Duodenal mucosa (tissue), 2 donors: ENCODE measurements at regions not wholly inside any gene's neighbourhood (a gene's known extent, or its start where the extent isn't known, plus 50 kb on each side); places are given as distances from the start of the nearest gene placed in this dataset.

Source experiments
- H3K27ac ChIP-seq: one replicate; pipeline ENCODE4 v1.7.0; 2013; ENCODE audit warnings: low read depth, low read length
- H3K27me3 ChIP-seq, 2 donors: one replicate each; pipeline ENCODE4 v1.7.0; 2013; ENCODE audit warnings: low read length in 2 of 2, control low read depth in 1 of 2; ENCODE audit not compliant: insufficient read depth in 2 of 2, control insufficient read depth in 1 of 2
- H3K36me3 ChIP-seq, 2 donors: one replicate each; pipeline ENCODE4 v1.7.0; 2013; ENCODE audit warnings: low read length in 2 of 2, control low read depth in 1 of 2; ENCODE audit not compliant: insufficient read depth in 2 of 2, control insufficient read depth in 1 of 2
- H3K4me1 ChIP-seq, 2 donors: one replicate each; pipeline ENCODE4 v1.7.0; 2013; ENCODE audit warnings: low read length in 2 of 2, control low read depth in 1 of 2; ENCODE audit not compliant: insufficient read depth in 2 of 2, control insufficient read depth in 1 of 2
- H3K4me3 ChIP-seq, 2 donors: one replicate each; pipeline ENCODE4 v1.7.0; 2013; ENCODE audit warnings: low read length in 2 of 2, low read depth in 1 of 2
- H3K9ac ChIP-seq, 2 donors: one replicate each; pipeline ENCODE4 v1.7.0; 2013; ENCODE audit warnings: low read length in 2 of 2, low read depth in 1 of 2
- H3K9me3 ChIP-seq, 2 donors: one replicate each; pipeline ENCODE4 v1.7.0; 2013; ENCODE audit warnings: low read length in 2 of 2, control low read depth in 1 of 2; ENCODE audit not compliant: control insufficient read depth in 1 of 2

DNA sequence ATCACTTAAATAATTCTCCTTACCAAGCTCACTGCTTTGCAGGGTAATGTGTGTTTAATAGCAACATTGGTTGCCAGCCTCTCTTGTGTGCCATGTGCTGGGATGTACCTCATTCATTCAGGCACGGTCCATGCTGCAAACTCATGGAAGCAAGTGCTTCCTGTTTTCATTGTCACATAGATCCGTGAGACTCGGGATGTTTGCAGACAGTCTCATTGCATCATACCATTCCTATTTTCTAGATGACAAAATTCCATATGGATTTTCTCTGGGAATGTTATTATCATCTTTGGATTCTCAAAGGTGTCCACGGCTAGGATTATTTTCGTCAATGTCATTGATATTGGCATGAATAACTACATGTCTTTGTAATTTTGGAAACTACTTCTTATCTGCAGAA is 60.0 kb upstream of the HDAC4 start:
- Histone ChIP-seq H3K27ac (no peak overlapping the region), H3K36me3 (no peaks in the 10 kb centered on the region), H3K9ac (no peak overlapping the region), H3K4me1 (peaks cover 23 to 30% of the 10 kb centered on the region in 2 donors), H3K9me3 (no peaks in the 10 kb centered on the region), H3K4me3 (no peak overlapping the region), H3K27me3 (peaks cover 0 to 4% of the 10 kb centered on the region in 2 donors)

DNA sequence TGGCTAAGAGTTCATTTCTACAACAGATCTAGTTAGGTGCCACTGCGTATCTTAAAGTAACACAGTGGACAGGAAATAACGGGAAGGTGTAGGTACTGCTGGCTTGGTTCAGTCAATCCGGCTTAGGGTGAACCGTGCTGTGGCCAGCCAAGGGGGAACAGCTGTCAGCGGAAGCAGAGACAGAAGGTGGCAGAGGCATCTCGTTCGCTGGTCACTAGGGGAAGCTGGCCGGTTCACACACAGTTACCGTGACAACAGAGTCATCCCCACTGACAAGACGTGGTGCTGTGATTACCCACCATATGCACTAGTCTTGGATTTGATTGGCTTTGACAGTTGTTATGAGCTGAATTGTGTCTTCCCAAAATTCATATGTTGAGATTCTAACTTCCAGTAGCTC is 58.8 kb upstream of the HDAC4 start:
- Histone ChIP-seq H3K9ac (no peak overlapping the region), H3K36me3 (no peaks in the 10 kb centered on the region), H3K27me3 (peaks cover 0 to 4% of the 10 kb centered on the region in 2 donors), H3K9me3 (no peaks in the 10 kb centered on the region), H3K27ac (no peak overlapping the region), H3K4me3 (no peak overlapping the region), H3K4me1 (peaks cover 18% of the 10 kb centered on the region in 2 donors)

DNA sequence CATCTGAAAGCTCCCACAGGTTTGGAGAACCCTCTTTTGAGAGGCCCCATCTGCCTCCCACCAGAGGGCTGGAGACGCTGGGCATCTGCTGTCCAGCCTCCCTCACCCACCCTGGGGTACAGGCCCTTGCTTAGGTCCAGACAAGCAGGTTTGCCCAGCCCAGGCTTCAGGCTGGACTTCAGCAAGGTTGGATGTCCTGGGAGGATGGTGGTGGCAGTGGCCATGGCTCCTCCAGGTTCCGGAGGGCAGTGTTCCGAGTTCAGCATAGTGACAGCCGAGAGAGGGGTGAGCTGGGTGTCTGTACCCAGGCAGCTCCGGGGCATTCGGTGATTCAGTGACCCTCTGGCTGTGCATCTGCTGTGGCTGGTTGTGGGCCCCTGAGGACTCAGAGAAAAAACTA is 58.2 kb upstream of the HDAC4 start:
- Histone ChIP-seq H3K4me3 (no peak overlapping the region), H3K27ac (no peak overlapping the region), H3K9ac (no peak overlapping the region), H3K36me3 (no peaks in the 10 kb centered on the region), H3K27me3 (peaks cover 0 to 4% of the 10 kb centered on the region in 2 donors), H3K9me3 (no peaks in the 10 kb centered on the region), H3K4me1 (peaks cover 12 to 17% of the 10 kb centered on the region in 2 donors)

DNA sequence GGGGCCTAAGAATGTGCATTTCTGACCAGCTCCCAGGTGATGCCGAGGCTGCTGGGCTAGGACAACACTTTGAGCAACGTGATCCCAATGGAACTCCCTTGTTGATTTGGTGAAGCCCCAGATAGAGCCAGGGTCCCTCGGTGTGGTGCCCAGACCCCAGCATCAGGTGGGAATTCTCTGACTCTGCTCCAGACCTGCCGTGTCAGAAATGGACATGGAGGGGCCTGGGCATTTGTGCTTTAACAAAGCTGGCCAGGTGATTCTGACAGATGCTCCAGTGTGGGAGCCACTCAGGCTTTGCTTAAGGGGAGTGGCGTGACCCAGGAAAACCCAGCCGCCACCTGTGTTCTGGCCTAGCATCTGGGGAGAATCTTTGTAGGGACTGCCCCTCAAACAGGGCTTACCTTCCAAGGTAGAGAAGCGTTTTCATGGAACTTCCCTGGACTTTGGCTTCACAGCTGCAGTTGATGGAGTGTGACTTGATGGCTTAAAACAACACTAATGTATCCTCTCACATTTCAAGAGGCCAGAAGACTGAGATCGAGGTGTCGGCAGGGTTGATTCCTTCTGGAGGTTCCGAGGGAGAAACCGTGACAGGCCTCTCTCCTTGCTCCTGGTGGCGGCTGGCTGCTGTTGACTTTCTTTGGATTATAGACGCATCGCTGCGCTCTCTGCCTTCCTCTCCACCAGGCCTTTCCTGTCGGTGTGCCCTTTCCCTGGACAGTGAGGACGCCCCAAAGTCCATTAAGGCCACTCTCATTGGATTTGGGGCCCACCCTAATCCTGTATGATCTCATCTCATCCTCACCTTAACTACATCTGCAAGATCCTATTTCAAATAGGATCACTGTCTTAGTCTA is 57.0 kb upstream of the HDAC4 start:
- Histone ChIP-seq H3K4me3 (no peak overlapping the region), H3K27me3 (peaks cover 0 to 4% of the 10 kb centered on the region in 2 donors), H3K27ac (no peak overlapping the region), H3K9ac (no peak overlapping the region), H3K4me1 (peaks cover 7 to 11% of the 10 kb centered on the region in 2 donors), H3K36me3 (no peaks in the 10 kb centered on the region), H3K9me3 (no peaks in the 10 kb centered on the region)

DNA sequence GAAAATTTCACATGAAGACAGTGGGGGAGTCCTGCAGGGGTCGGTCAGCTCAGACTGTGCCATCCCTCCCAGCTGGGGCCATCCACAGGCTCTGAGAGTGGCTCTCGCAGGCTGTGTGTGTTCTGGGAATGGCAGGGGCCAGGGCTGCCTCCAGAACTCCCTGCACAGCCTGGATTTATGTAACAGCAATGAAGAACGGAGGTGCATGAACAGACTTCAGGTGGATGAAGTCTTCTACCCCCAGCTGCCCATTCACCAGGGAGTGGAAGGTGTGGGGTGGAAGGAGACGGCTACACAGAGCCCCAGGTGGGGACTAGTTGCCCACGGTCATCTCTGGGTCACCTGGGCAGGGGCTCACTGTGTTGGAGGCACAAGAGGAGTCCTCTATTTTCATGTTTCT is 56.1 kb upstream of the HDAC4 start:
- Histone ChIP-seq H3K9ac (no peak overlapping the region), H3K4me1 (peaks cover 7 to 10% of the 10 kb centered on the region in 2 donors), H3K27me3 (peaks cover 0 to 4% of the 10 kb centered on the region in 2 donors), H3K36me3 (no peaks in the 10 kb centered on the region), H3K9me3 (no peaks in the 10 kb centered on the region), H3K27ac (no peak overlapping the region), H3K4me3 (no peak overlapping the region)

DNA sequence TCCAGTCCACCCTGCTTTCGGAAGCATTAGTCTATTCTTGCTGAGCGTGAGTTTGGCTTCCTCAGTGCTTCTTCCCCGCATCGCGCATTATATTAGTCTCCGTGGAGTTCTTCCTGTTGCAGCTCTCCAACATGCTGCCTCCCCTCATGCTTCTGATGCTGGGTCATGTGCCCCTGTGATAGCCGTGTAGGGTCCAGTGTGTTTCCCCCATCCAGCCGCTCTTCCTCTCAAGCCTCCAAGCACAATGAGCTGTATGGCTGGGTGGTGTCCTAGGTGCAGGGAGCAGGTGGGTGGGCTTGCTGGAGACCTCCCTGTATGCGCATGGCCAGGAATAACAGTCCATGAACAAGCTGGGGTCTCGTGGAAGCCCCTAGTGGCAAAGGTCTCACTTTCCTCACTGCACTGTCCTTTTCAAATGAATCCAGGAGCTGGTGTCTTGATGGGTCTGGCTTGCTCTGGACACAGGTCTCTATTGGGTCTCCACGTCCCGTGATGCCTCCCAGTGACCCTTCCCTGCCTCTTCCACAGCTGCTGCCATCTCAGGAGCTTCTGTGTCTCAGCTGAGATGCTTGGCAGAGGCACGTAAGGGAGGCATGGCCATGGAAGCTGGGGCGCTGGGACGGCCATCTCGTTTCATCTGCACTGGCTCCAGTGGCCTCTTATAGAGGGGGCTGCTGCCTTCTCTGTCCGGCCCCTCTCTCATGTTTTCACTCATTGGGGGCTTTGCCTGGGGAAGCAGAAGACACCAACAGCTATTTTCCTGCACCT is 54.8 kb upstream of the HDAC4 start:
- H3K27me3 ChIP-seq, result peaks cover 3 to 4% of the 10 kb centered on the region in 2 donors
- H3K4me3 ChIP-seq, result no peak overlapping the region
- no peak overlapping the region for H3K9ac ChIP-seq
- H3K4me1 ChIP-seq, result peaks cover 0 to 1% of the 10 kb centered on the region in 2 donors
- no peaks in the 10 kb centered on the region for H3K36me3 ChIP-seq
- H3K9me3 ChIP-seq, result no peaks in the 10 kb centered on the region
- no peak overlapping the region for H3K27ac ChIP-seq

DNA sequence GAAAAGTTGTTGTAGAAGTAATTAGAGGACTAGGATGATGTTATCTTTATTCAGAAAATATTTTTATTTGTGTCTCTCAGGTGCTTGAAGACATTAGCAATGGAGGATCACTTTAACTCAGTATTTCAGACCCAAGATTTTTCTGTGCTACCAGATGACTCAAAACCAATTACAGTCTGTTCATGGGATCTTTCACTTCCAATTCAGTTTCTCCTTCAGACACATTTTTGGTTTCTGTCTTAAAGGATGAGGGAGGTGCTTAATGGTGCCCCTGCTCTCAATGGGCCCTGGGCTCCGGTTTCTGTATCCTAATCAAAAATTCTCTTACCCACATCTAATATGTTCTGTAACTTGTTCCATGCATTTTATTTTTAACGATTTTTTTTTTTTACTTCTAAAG is 53.7 kb upstream of the HDAC4 start:
- H3K4me1 ChIP-seq, result no peaks in the 10 kb centered on the region
- no peak overlapping the region for H3K4me3 ChIP-seq
- no peaks in the 10 kb centered on the region for H3K9me3 ChIP-seq
- no peak overlapping the region for H3K27ac ChIP-seq
- H3K36me3 ChIP-seq, result no peaks in the 10 kb centered on the region
- no peak overlapping the region for H3K9ac ChIP-seq
- H3K27me3 ChIP-seq, result peaks cover 3 to 4% of the 10 kb centered on the region in 2 donors
